Thoracic aorta (tissue), 2 donors: ENCODE measurements at regions not wholly inside any gene's neighbourhood (a gene's known extent, or its start where the extent isn't known, plus 50 kb on each side); places are given as distances from the start of the nearest gene placed in this dataset.

ENCODE experiments used
- ATAC-seq: fragments of 150-250 bp; one replicate; pipeline ENCODE4 v1.8.0; 2017; ENCODE audit warnings: low read depth; ENCODE audit not compliant: insufficient number of reproducible peaks, low FRiP score
- DNase-seq: peaks from one replicate; pipeline ENCODE4 v3.0.0-alpha.2; 2020; ENCODE audit warnings: low spot score
- H3K27ac ChIP-seq, 2 donors: fragments of 200-600 bp; sonication (generic); 1 replicate in 1 of 2; 2 replicates in 1 of 2; pipeline ENCODE4 v1.5.1; 2016; ENCODE audit warnings: mild to moderate bottlenecking in 2 of 2, moderate library complexity in 2 of 2
- H3K27me3 ChIP-seq: fragments of 200-600 bp; sonication (generic); replicated peaks from 2 replicates; pipeline ENCODE4 v1.6.0; 2016; ENCODE audit warnings: mild to moderate bottlenecking; ENCODE audit not compliant: insufficient read depth
- H3K36me3 ChIP-seq: fragments of 200-600 bp; sonication (generic); one replicate; pipeline ENCODE4 v1.5.1; 2016
- H3K4me1 ChIP-seq, 2 donors: fragments of 200-600 bp; sonication (generic); 1 replicate in 1 of 2; 2 replicates in 1 of 2; pipeline versions ENCODE4 v1.5.1 to v1.6.0; 2016; ENCODE audit warnings: low read depth in 2 of 2, mild to moderate bottlenecking in 1 of 2; ENCODE audit not compliant: control insufficient read depth in 1 of 2
- H3K4me3 ChIP-seq: fragments of 200-600 bp; sonication (generic); 2 replicates; pipeline ENCODE4 v1.5.1; 2016; ENCODE audit warnings: mild to moderate bottlenecking
- H3K9me3 ChIP-seq: fragments of 200-600 bp; sonication (generic); 2 replicates; pipeline ENCODE4 v1.5.1; 2016
- TF ChIP-seq, protein P1 (sequence below): fragments of 200-600 bp; sonication (generic); IDR thresholded peaks from one replicate; pipeline ENCODE4 v1.5.1; 2019; ENCODE audit warnings: antibody characterized with exemption

DNA sequence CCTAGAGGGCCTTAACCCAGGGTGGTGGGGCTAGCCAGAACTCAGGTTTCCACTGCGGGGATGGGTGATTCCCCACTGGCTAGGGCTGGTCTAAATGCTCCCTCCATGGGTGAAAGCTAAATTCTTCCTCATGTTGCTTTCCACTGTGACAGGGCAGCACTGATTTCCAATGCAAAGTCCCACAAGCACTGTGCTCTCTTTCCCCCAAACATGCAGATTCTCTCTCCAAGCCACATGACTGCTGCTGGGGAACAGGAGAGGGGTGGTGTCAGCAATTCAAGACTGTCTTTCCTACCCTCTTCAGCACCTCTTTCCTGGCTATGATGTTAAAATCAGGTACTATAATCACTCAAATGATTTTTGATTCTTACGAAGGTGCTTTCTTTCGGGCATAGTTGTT is 215.5 kb downstream of the RWDD3 start:
- H3K27me3 ChIP-seq: no peaks in the 10 kb centered on the region
- H3K27ac ChIP-seq: no peak overlapping the region
- DNase-seq: no peak
- H3K36me3 ChIP-seq: no peaks in the 10 kb centered on the region
- H3K4me3 ChIP-seq: no peak overlapping the region
- ATAC-seq: no peak
- H3K9me3 ChIP-seq: peaks cover 7% of the 10 kb centered on the region
- H3K4me1 ChIP-seq: no peaks in the 10 kb centered on the region
- TF ChIP-seq, protein P1, sequence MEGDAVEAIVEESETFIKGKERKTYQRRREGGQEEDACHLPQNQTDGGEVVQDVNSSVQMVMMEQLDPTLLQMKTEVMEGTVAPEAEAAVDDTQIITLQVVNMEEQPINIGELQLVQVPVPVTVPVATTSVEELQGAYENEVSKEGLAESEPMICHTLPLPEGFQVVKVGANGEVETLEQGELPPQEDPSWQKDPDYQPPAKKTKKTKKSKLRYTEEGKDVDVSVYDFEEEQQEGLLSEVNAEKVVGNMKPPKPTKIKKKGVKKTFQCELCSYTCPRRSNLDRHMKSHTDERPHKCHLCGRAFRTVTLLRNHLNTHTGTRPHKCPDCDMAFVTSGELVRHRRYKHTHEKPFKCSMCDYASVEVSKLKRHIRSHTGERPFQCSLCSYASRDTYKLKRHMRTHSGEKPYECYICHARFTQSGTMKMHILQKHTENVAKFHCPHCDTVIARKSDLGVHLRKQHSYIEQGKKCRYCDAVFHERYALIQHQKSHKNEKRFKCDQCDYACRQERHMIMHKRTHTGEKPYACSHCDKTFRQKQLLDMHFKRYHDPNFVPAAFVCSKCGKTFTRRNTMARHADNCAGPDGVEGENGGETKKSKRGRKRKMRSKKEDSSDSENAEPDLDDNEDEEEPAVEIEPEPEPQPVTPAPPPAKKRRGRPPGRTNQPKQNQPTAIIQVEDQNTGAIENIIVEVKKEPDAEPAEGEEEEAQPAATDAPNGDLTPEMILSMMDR: no peak

DNA sequence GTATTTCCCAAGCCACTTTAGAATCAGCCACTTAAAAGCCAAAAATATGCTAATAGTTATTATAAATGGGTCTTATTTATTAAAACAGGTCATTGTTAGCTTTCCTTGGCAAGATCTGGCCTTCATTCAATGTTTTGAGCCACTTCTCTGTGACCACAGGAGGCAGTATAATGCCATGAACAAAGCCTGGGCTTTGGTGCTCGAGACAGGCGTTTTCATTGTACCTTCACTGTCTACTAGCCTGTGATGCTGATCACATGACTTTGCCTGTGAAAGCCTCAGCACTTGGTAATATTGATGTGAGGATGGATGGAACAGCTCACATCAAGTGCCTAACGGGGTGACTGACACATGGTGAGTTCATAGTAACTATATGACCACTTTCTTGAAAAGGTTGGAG is 217.0 kb downstream of the RWDD3 start:
- Histone ChIP-seq H3K4me3 (no peak overlapping the region), H3K36me3 (no peaks in the 10 kb centered on the region), H3K27me3 (no peaks in the 10 kb centered on the region), H3K4me1 (no peaks in the 10 kb centered on the region), H3K27ac (no peak overlapping the region), H3K9me3 (peaks cover 7% of the 10 kb centered on the region)
- DNase-seq: no peak
- TF ChIP-seq, protein P1: no peak
- ATAC-seq: no peak

DNA sequence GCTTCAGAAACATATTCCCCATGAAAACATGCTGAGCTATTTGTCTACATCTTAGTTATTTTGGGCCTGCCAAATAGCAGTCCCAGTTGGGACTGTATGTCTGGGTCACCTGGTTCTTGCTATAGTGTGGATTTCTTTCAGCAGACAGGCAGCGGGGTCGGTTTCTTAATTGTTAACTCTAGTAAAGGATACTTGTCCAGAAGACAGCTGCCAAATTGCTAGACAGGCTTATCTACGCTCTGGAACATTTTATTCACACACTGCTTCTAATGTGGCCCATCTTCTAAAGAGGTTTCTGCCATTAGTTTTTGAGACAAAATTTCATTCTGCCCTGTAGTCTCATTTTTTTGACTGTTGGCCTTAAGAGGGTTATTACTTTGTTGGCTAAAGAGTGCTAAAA is 217.9 kb downstream of the RWDD3 start:
- Histone ChIP-seq H3K27ac (no peak overlapping the region), H3K4me3 (no peak overlapping the region)
- no peak for ATAC-seq

DNA sequence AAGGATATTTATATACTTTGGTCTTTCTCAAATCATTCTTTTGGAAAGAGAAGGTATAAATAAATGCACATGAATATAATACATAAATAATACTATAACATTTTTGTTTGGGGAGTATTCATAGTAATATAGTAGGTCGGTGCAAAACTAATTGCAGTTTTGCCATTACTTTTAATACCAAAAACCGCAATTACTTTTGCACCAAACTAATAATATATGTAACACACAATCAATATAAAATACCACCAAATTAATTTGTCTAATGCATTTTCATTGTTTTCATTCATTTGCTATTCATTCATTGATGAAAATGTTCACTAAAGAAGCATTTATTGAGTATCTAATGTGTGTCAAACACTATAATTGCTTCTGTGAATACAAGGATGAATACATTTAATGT is 219.0 kb downstream of the RWDD3 start:
- Histone ChIP-seq H3K4me1 (no peaks in the 10 kb centered on the region), H3K27me3 (no peaks in the 10 kb centered on the region), H3K9me3 (peaks cover 7% of the 10 kb centered on the region), H3K27ac (no peak overlapping the region), H3K36me3 (no peaks in the 10 kb centered on the region), H3K4me3 (no peak overlapping the region)
- DNase-seq: no peak
- no peak for ATAC-seq
- TF ChIP-seq, protein P1: no peak

More for the DNA sequence above, 217.9 kb downstream of the RWDD3 start:
- Histone ChIP-seq H3K36me3 (no peaks in the 10 kb centered on the region), H3K4me1 (no peaks in the 10 kb centered on the region), H3K9me3 (peaks cover 7% of the 10 kb centered on the region), H3K27me3 (no peaks in the 10 kb centered on the region)
- TF ChIP-seq, protein P1: no peak
- DNase-seq: no peak

DNA sequence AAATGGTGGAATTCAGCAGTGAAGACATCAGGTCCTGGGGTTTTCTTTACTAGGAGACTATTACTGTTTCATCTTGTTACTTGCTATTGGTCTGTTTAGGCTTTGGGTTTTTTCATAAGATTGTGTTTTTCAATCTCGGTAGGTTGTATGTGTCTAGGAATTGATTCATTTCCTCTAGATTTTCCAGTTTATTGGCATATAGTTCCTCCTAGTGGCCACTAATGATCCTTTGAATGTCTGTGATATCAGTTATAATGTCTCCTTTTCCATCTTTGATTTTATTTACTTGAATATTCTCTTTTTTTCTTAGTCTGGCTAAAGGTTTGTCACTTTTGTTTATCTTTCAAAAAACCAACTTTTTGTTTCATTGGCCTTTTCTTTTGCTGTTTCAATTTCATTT is 233.0 kb downstream of the RWDD3 start:
- H3K27me3 ChIP-seq: no peaks in the 10 kb centered on the region
- no peak overlapping the region for H3K27ac ChIP-seq
- TF ChIP-seq, protein P1: no peak
- H3K36me3 ChIP-seq: no peaks in the 10 kb centered on the region
- ATAC-seq (no peak), DNase-seq (no peak)
- H3K4me1 ChIP-seq: no peaks in the 10 kb centered on the region
- no peak overlapping the region for H3K4me3 ChIP-seq
- peaks cover 4% of the 10 kb centered on the region for H3K9me3 ChIP-seq
